ENCODE measurements at regions not wholly inside any gene's neighbourhood (a gene's known extent, or its start where the extent isn't known, plus 50 kb on each side); places are given as distances from the start of the nearest gene placed in this dataset.

DNA sequence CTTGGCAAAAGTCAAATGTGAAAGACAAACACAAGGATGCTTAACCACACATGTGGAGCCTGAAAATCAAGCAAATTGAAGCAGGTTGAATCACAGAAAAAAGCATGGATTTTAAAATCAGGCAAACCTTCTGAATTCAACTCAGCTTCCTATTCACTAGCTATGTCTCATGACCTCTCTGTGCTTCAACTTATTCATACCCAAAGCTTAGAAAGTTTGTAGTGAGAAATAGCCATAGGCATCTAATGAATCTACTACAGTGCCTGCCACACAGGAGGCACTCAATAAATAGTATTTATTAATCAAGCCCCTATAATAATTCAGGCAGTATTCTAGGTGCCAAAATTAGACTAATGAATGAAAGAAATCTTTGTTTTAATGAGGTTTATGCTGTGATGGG lies 112.2 kb upstream of the TNFAIP3 start (continued):
- TF ChIP-seq, protein P1, sequence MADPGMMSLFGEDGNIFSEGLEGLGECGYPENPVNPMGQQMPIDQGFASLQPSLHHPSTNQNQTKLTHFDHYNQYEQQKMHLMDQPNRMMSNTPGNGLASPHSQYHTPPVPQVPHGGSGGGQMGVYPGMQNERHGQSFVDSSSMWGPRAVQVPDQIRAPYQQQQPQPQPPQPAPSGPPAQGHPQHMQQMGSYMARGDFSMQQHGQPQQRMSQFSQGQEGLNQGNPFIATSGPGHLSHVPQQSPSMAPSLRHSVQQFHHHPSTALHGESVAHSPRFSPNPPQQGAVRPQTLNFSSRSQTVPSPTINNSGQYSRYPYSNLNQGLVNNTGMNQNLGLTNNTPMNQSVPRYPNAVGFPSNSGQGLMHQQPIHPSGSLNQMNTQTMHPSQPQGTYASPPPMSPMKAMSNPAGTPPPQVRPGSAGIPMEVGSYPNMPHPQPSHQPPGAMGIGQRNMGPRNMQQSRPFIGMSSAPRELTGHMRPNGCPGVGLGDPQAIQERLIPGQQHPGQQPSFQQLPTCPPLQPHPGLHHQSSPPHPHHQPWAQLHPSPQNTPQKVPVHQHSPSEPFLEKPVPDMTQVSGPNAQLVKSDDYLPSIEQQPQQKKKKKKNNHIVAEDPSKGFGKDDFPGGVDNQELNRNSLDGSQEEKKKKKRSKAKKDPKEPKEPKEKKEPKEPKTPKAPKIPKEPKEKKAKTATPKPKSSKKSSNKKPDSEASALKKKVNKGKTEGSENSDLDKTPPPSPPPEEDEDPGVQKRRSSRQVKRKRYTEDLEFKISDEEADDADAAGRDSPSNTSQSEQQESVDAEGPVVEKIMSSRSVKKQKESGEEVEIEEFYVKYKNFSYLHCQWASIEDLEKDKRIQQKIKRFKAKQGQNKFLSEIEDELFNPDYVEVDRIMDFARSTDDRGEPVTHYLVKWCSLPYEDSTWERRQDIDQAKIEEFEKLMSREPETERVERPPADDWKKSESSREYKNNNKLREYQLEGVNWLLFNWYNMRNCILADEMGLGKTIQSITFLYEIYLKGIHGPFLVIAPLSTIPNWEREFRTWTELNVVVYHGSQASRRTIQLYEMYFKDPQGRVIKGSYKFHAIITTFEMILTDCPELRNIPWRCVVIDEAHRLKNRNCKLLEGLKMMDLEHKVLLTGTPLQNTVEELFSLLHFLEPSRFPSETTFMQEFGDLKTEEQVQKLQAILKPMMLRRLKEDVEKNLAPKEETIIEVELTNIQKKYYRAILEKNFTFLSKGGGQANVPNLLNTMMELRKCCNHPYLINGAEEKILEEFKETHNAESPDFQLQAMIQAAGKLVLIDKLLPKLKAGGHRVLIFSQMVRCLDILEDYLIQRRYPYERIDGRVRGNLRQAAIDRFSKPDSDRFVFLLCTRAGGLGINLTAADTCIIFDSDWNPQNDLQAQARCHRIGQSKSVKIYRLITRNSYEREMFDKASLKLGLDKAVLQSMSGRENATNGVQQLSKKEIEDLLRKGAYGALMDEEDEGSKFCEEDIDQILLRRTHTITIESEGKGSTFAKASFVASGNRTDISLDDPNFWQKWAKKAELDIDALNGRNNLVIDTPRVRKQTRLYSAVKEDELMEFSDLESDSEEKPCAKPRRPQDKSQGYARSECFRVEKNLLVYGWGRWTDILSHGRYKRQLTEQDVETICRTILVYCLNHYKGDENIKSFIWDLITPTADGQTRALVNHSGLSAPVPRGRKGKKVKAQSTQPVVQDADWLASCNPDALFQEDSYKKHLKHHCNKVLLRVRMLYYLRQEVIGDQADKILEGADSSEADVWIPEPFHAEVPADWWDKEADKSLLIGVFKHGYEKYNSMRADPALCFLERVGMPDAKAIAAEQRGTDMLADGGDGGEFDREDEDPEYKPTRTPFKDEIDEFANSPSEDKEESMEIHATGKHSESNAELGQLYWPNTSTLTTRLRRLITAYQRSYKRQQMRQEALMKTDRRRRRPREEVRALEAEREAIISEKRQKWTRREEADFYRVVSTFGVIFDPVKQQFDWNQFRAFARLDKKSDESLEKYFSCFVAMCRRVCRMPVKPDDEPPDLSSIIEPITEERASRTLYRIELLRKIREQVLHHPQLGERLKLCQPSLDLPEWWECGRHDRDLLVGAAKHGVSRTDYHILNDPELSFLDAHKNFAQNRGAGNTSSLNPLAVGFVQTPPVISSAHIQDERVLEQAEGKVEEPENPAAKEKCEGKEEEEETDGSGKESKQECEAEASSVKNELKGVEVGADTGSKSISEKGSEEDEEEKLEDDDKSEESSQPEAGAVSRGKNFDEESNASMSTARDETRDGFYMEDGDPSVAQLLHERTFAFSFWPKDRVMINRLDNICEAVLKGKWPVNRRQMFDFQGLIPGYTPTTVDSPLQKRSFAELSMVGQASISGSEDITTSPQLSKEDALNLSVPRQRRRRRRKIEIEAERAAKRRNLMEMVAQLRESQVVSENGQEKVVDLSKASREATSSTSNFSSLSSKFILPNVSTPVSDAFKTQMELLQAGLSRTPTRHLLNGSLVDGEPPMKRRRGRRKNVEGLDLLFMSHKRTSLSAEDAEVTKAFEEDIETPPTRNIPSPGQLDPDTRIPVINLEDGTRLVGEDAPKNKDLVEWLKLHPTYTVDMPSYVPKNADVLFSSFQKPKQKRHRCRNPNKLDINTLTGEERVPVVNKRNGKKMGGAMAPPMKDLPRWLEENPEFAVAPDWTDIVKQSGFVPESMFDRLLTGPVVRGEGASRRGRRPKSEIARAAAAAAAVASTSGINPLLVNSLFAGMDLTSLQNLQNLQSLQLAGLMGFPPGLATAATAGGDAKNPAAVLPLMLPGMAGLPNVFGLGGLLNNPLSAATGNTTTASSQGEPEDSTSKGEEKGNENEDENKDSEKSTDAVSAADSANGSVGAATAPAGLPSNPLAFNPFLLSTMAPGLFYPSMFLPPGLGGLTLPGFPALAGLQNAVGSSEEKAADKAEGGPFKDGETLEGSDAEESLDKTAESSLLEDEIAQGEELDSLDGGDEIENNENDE (IDR thresholded peaks at IDR 0.05; ENCODE audit: insufficient replicate concordance, low read length) = no peak
- TF ChIP-seq SP1 (IDR thresholded peaks at IDR 0.05; ENCODE audit: low read depth, low read length) (no peak), MAFK (IDR thresholded peaks at IDR 0.05; ENCODE audit: low read depth, low read length) (no peak), TAF7 (optimal IDR thresholded peaks at IDR 0.05; ENCODE audit: borderline replicate concordance, low read depth, low read length) (no peak), BRCA1 (IDR thresholded peaks at IDR 0.05; ENCODE audit: low read depth, low read length) (no peak), TBP (IDR thresholded peaks at IDR 0.05; ENCODE audit: low read depth, low read length) (no peak), SRF (IDR thresholded peaks at IDR 0.05; ENCODE audit: low read depth, low read length) (no peak), SIRT6 (IDR thresholded peaks at IDR 0.05; ENCODE audit: low read length) (no peak)
- TF ChIP-seq, protein P2, sequence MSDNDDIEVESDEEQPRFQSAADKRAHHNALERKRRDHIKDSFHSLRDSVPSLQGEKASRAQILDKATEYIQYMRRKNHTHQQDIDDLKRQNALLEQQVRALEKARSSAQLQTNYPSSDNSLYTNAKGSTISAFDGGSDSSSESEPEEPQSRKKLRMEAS (IDR thresholded peaks at IDR 0.05) = no peak
- TF ChIP-seq, protein P3, sequence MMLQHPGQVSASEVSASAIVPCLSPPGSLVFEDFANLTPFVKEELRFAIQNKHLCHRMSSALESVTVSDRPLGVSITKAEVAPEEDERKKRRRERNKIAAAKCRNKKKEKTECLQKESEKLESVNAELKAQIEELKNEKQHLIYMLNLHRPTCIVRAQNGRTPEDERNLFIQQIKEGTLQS (IDR thresholded peaks at IDR 0.05; ENCODE audit: insufficient read depth, low read depth, low read length) = no peak

Data from H1 (cell line).